ENCODE measurements at regions not wholly inside any gene's neighbourhood (a gene's known extent, or its start where the extent isn't known, plus 50 kb on each side); places are given as distances from the start of the nearest gene placed in this dataset.
"Not testable (repeated sequence)": the region's sequence is repeated elsewhere in the genome, so short reads cannot be mapped to it uniquely, and the experiment has no call there.

DNA sequence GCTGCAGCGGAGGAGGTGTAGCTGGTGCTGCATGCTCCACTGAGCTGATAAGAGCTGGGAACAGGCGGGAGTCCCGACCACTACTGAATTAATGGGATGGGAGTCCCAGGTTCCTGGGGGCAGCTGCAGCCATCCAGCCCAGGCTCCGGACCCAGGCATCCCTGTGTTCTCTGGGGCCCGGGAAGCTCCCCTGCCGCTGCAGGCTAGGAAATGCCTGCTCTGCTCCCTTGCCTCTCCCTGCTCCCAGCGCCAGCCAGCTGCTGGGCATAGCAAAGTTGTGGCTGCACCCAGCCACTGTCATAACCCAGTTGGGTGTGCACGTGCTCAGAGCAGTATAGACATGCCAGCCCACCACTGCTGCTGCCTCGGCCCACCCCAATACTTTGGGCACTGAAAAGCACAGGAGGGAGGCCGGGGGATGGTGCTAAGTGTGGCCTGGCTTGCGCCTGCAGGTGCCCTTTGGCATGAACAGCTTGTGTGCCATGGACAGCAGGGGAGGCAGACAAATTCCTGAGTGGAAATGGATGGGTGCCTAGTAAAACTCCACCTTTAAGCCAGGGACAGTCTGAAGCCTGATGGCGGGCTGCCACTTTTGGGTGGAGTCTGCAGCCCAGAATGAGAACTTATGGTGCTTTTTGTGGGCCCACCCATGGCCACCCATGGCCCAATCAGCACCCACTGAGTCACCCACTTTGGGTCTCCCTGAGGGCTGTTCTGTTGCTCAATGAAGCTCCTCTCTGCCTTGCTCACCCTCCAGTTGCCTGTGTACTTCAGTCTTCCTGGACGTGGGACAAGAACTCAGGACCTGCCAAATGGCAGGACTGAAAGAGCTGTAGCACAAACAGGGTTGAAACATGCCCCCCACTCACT is 219.3 kb upstream of the TMEFF2 start:
- CTCF ChIA-PET = no interaction called here
- TF ChIP-seq, protein P1, sequence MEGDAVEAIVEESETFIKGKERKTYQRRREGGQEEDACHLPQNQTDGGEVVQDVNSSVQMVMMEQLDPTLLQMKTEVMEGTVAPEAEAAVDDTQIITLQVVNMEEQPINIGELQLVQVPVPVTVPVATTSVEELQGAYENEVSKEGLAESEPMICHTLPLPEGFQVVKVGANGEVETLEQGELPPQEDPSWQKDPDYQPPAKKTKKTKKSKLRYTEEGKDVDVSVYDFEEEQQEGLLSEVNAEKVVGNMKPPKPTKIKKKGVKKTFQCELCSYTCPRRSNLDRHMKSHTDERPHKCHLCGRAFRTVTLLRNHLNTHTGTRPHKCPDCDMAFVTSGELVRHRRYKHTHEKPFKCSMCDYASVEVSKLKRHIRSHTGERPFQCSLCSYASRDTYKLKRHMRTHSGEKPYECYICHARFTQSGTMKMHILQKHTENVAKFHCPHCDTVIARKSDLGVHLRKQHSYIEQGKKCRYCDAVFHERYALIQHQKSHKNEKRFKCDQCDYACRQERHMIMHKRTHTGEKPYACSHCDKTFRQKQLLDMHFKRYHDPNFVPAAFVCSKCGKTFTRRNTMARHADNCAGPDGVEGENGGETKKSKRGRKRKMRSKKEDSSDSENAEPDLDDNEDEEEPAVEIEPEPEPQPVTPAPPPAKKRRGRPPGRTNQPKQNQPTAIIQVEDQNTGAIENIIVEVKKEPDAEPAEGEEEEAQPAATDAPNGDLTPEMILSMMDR (IDR thresholded peaks at IDR 0.05; ENCODE audit: insufficient read depth, low read length, missing control alignments) = no peak
- POLR2A ChIA-PET = no interaction called here
- H3K4me3 ChIP-seq (ENCODE audit: low read depth, low read length) = no peak overlapping the region
- no peak for DNase-seq (ENCODE audit: low read depth, low spot score)

DNA sequence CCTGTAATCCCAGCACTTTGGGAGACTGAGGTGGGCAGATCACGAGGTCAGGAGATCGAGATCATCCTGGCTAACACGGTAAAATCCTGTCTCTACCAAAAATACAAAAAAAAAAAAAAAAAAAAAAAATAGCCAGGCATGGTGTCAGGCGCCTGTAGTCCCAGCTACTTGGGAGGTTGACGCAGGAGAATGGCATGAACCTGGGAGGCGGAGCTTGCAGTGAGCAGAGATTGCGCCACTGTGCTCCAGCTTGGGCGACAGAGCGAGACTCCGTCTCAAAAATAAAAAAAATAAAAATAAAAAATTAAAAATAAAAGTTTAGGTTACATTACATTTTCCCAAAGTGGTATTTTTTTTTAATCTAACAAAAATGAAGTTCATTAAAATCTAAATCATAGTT is 218.1 kb upstream of the TMEFF2 start:
- H3K4me3 ChIP-seq (ENCODE audit: low read depth, low read length); CTCF ChIA-PET; POLR2A ChIA-PET; DNase-seq (ENCODE audit: low read depth, low spot score): not testable (repeated sequence)

DNA sequence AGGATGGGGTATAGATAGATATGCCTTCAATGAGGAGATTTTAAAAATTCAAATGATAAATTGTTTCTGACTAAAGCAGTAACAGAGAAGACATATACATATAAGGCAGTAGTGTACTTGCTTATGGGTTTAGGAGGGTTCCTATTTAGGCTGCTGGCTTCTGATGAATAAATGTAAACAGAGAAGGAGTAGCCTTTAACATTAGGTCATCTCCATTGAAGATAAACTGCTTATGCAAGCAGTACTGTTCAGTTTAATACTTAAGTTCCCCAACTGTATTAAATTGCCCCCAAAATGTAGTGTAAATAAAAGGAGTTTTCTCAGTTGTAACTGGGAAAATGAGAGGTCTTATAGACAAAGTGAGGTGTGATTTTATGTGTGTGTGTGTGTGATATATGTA is 217.7 kb upstream of the TMEFF2 start:
- no peak overlapping the region for H3K4me3 ChIP-seq (ENCODE audit: low read depth, low read length)
- TF ChIP-seq, protein P1 (IDR thresholded peaks at IDR 0.05; ENCODE audit: insufficient read depth, low read length, missing control alignments) = no peak
- ChIA-PET POLR2A (no interaction called here), CTCF (no interaction called here)
- DNase-seq (ENCODE audit: low read depth, low spot score) = no peak

DNA sequence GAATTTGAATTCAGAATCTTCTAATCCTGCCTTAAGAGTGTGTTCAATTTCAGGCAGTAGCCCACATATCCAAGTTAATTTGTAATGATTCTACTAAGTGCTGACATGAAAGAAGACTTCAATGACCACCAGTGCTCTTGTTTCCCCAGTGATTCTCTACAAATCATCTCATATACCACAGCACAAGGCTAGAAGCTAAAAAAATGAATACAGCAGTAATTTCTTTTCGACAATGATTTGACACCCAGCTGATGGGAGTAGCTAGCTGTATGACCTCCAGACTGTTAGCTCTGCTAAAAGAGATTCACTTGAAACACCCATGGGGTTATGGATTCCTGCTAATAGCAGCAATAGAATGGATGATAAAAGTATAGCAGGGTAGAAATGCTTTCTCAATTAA is 217.0 kb upstream of the TMEFF2 start:
- H3K4me3 ChIP-seq (ENCODE audit: low read depth, low read length) = no peak overlapping the region
- TF ChIP-seq, protein P1 (IDR thresholded peaks at IDR 0.05; ENCODE audit: insufficient read depth, low read length, missing control alignments) = no peak
- DNase-seq (ENCODE audit: low read depth, low spot score) = no peak
- ChIA-PET POLR2A (no interaction called here), CTCF (no interaction called here)

DNA sequence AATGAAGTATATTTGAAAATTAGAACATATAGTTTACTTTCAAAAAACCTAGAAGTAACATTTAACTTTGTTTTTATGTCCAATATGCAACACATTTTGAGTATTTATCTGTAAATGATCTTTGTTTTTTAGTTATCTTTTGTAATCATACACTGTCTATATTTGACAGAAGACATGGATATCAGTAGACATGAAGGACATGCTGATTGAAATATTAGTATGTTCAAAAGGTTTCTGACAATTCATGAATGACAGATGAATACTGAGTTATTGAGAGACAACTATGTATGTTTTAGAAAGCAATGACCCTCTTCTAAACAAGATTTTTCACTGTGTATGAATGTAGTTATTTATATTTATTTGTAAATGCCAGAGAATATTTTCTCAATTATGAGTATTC is 215.6 kb upstream of the TMEFF2 start:
- ChIA-PET CTCF (no interaction called here), POLR2A (no interaction called here)
- no peak overlapping the region for H3K4me3 ChIP-seq (ENCODE audit: low read depth, low read length)
- TF ChIP-seq, protein P1 (IDR thresholded peaks at IDR 0.05; ENCODE audit: insufficient read depth, low read length, missing control alignments) = no peak
- DNase-seq (ENCODE audit: low read depth, low spot score) = no peak

DNA sequence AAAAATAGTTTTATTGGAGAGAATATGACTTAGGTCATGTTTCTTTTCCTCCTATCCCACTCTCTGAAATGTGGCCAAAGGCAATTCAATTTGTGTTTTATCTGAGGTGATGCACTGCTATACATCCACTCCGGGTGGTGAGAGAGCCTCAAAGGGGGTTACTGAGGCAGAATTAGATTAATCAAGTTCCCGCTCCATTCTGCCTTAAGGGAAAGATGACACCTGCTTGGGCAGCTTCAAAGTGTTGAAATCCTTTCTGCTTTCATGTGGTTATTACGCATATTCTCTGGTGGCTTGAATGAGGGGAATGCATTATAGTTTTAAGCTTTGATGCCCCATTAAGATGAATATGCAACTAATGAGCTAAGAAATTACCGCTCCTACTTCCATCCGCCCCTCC is 213.0 kb upstream of the TMEFF2 start:
- CTCF ChIA-PET = no interaction called here
- POLR2A ChIA-PET = no interaction called here
- no peak for DNase-seq (ENCODE audit: low read depth, low spot score)

More for the DNA sequence above, 213.0 kb upstream of the TMEFF2 start:
- TF ChIP-seq, protein P1 (IDR thresholded peaks at IDR 0.05; ENCODE audit: insufficient read depth, low read length, missing control alignments) = no peak
- H3K4me3 ChIP-seq (ENCODE audit: low read depth, low read length) = no peak overlapping the region

Measured in AG04449 (cell line).